Left colon (tissue), 2 donors: ENCODE measurements at regions not wholly inside any gene's neighbourhood (a gene's known extent, or its start where the extent isn't known, plus 50 kb on each side); places are given as distances from the start of the nearest gene placed in this dataset.
"Not testable (repeated sequence)": the region's sequence is repeated elsewhere in the genome, so short reads cannot be mapped to it uniquely, and the experiment has no call there.

Experiments used
- ATAC-seq: fragments of 200-7000 bp; cut with Tn5 transposase; one replicate; pipeline ENCODE4 v1.9.1; 2020; ENCODE audit warnings: mild to moderate bottlenecking, moderate library complexity
- DNase-seq, 2 donors: peaks; one replicate each; pipeline ENCODE4 v3.0.0-alpha.2; 2020
- intact Hi-C, 2 donors: fragments of 100-400 bp; cut with DNase I in 1 of 2; cut with micrococcal nuclease in 1 of 2; formaldehyde crosslinking; loops; one replicate each; pipeline versions ENCODE4 v1.11.2 to v1.14.0; 2022; cut with DNase I, micrococcal nuclease
- donor health status: DM: no; HTN: no; CAD: no.
- donor health status: DM: yes; HTN: yes; CAD: no.

DNA sequence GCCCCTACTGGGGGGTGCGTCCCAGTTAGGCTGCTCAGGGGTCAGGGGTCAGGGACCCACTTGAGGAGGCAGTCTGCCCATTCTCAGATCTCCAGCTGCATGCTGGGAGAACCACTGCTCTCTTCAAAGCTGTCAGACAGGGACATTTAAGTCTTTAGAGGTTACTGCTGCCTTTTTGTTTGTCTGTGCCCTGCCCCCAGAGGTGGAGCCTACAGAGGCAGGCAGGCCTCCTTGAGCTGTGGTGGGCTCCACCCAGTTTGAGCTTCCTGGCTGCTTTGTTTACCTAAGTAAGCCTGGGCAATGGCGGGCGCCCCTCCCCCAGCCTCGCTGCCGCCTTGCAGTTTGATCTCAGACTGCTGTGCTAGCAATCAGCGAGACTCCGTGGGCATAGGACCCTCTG, 130.5 kb downstream of the FZD1 start:
- ATAC-seq, DNase-seq, intact Hi-C loops: not testable (repeated sequence)

DNA sequence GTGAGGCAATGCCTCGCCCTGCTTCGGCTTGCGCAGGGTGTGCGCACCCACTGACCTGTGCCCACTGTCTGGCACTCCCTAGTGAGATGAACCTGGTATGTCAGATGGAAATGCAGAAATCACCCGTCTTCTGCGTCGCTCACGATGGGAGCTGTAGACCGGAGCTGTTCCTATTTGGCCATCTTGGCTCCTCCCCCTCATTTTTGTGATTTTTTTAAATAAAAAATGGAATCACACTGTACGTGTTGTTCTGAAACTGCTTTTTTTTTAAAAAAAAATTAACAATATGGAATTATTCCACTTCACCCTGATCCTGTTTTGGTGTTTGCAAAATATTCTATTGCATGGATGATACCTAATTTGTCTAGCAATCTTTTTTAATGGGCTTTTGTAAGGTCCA, 131.1 kb downstream of the FZD1 start:
- ATAC-seq, DNase-seq, intact Hi-C loops: not testable (repeated sequence)

DNA sequence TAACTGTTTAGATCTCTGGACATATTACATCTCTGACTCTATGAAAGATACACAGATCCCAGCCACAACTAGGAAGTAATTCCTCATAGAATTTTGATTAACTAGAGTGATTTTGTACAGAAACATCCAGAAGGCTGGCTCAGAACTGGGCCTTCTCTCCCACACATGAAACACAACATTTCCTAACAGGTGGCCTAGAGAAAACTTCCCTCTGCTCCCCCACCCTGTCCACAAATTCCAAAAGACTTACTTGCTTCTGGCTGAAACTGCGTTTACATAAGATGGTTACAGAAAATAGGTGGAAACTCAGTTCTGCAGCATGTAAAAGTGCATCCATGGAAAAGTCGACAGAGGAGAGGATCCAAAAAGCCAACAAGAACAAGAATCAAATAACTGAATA, 132.9 kb downstream of the FZD1 start:
- DNase-seq, result no peak
- no peak for ATAC-seq
- intact Hi-C loops, result no loop called here

DNA sequence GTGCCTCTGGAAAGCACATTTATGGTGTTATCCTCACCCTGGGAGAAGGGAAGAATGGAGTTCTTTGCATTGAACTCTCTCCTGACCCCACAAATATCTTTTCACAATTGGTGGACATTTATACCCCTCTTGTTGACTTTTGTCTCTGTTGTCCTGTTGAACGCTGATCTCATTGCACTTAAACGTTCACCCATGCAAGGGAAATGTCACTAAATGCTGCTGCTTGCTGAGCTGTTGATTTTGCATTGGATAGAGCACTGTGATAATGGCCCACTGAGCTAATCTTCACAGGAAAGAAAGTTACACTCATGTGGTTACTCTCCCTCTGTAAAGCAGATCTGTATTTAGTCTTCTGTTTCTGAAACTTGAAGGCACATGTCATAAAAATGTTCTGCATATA, 133.4 kb downstream of the FZD1 start:
- intact Hi-C loops, result no loop called here
- no peak for ATAC-seq
- no peak for DNase-seq

DNA sequence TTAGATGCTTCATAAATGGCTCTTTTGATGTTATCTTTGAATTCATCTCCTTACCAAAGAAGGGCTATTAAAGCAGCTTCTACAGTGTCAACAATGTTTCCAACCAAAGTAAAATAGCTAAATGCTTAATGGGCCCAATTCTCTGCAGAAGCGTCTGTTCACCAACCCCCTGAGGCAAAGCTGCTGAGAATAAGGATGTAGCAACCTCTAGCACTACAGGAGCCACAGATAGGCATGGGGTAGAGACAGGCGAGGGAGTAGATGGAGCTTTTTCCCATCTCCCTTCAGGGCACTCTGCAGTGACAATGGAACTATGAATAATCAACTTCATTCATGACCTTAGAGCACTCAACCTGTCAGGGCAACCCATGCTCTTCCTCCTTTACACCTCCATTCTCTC, 134.1 kb downstream of the FZD1 start:
- DNase-seq (no peak), ATAC-seq (no peak)
- intact Hi-C loops, result no loop called here

DNA sequence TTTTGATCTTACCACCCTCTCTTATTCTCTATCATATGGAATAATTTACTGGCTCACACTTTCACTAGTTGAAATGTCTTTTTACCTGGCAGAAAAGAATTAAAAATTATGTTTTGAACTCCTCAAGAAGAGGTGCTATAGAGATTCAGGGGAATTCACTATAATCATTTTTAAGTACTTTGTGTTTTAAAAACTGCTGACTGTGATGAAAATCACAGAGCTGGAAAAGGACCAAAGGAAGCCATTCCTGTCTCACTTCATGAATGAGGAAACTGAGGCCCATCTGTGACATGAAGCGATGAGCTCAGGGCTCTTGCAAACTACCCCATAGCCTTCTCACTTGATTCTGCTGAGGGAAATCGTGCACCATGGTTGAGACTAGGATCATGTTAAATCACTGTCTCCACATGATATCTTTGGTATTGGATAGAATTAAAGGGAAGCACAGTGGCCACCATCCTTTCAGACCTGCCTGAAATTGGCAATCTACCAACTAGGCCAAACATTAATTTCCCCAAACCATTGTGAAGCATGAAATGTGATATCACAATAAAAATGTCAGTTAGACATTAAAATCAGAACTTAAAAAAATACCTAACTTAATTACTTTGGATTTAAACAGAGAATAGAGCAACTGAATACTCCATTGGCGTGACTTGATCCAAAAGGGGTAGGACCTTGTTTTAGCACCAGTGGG, 141.0 kb downstream of the FZD1 start:
- intact Hi-C loops, result no loop called here
- ATAC-seq, result no peak

DNA sequence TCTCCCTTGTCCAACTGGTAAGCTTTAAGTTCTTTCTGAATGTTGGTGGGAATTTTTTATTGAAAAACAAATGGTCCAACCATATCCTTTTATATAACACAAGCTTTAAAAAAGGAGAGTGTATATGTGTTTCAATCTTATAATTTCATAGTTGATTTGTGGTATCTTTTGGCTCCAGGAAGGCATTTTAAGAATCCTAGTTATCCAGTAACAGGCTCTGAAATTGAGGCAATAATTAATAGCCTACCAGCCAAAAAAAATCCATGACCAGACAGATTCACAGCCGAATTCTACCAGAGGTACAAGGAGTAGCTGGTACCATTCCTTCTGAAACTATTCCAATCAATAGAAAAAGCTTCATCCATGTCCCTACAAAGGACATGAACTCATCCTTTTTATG, 141.6 kb downstream of the FZD1 start:
- DNase-seq, intact Hi-C loops, ATAC-seq: not testable (repeated sequence)

More for the DNA sequence above, 141.0 kb downstream of the FZD1 start:
- no peak for DNase-seq

DNA sequence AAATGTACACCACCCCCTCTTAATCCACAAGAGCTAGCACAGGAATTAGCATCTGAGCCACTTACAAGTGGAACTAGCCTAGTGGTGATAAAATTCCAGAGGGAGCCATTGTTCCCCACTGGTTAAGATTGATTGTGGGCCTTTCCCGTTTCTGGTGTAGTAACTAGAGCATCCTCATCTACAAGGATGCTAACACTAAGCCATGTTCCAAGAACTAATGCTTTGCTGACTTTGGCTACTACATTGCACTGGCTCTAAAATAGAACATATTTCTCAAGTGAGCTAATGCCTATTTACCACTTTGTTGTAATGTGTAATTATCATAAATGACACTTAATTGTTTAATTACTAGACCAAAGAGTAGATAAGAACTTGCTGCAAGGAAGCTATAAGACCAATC, 143.7 kb downstream of the FZD1 start:
- DNase-seq (no peak), ATAC-seq (no peak)
- intact Hi-C loops, result no loop called here

DNA sequence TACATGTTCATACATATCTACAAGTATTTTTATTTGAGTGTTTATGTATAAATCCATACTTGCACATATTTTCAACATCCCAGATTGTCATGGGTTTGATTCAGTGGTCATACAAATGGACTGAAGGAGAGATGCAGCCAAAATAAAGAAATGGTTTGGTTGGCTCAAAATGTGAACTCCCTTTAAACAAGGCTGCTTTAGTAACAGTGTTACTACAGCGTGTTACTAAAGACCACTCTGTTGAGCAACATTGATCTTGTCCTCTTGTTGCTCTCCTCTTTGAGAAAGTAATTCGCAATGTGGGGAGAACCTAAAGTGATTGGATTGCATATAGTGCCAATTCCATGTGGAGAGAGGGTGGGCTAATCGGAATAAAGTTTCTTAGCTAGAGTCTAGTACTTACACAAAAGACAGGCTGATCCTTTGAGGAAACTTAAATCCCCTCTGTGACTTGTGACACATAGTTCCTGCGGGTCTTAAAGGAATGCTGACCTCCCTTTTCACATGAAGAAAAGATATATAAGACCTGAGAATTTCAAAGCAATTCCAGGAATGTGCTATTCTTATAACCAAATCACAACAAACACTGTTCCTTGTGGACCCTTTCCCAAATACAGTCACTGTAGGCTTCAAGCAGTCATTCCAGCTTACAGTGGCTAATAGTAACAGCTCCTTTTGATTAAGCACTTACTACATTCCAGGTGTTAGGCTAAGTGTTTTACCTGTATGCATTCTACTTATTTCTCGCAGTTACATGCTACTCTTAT, 144.3 kb downstream of the FZD1 start:
- DNase-seq, result no peak
- intact Hi-C loops, result no loop called here
- no peak for ATAC-seq

DNA sequence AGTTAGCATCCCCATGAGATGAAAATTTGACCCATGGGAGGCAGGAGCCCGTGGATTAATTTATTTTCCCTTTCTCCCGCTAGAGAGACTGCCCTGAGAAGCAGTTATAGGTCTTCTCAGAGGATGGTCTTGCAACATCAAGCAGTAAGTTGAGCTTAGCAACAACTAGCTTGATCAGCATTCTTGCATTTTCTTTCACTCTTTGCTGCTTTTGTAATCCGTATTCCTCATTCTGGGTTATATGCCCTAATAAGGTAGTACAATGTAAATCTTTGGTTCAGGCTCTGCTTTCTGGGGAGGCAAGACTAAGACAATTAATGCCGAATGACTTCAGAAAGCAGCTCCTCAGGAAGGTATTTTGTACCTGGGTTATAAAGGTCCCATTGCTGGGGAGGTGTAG, 146.8 kb downstream of the FZD1 start:
- ATAC-seq, result no peak
- no peak for DNase-seq
- intact Hi-C loops, result no loop called here

DNA sequence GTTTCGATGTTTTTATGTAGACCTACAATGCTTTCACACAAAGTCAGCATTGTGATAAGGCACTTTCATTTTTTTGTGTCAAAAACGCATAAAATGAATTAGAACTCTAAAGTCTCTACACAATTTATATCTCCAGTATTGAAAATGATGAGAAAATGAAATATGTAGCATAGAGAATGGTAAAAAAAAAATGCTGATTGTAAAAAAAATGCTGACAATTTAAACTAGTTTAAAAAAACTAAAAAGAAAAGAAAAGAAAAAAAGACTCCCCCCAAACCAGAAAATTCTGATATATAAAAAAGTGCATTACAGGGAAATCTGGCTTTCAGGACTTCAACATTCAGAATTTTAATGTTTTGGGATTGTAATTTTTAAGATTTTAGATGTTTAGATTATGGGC, 148.1 kb downstream of the FZD1 start:
- DNase-seq, result no peak
- ATAC-seq, result no peak
- intact Hi-C loops, result no loop called here

DNA sequence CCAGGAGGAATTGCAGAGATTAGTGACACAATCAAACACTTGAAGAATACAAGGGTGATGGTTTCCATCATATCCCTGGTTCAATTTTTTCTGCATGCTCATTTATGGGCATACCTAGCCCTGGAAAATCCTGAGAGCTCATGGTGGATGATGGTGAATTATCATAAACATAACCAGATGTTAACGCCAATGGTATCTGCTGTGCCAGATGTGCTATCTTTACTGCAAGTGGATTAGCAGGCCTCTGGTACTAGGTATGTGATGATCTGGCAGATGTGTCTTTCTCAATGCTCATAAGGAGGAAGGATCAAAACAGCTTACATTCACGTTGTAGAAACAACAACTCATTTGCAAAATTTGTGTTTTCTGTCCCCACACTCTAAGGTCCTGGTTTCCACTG, 150.5 kb downstream of the FZD1 start:
- intact Hi-C loops, result no loop called here
- ATAC-seq (no peak), DNase-seq (no peak)

DNA sequence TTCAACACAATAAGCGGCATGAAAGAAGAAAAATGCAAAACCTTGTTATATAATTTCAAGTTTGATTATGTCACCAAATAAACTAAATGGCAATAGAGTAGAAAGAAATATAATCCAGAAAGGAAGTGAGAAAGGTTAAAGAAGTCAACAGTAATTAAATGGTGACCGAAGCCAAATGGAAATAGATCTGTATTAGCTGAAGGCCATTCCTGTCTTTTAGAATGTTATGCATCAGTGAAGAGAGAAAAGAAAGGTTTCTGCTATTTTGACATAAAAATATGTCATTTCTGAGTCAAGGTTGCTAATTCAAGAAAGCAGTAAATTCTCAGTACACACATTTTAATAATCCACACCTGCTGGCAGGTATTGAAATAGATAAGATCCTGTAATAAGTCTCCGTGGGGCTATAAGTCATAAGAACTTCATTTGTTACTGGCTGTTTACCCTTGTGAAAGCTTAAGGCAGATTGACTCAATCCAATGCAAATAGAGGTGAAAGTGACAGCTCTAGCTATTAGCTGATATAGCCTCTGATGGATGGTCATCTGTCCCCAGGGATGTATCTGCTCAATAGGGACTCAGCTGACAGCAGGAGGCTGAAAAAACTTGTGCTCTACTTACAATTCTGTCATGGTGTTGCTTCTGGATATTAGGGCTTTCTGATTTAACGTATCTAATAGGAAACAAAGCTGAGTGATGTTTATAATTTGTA, 152.1 kb downstream of the FZD1 start:
- ATAC-seq (no peak), DNase-seq (no peak)
- intact Hi-C loops, result no loop called here

DNA sequence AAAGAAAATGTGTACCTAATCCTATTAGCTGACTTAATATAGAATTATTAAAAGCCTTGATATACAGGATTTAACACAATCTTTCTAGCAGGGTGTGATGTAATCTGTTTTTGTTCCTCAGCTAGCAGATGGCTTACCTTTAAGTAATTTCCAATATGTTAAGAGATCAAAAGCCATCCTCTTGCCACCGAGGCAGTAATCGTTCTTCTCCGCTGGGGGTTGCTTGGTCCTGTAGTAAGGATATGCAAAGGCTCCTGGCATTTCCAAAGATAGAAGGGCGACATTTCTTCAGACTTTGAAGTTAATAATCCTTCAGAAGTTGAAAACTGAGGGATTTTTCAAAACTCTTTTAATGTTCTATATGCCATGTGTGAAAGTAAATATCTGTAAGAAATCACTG, 156.4 kb downstream of the FZD1 start:
- intact Hi-C loops, result no loop called here
- DNase-seq, result no peak
- no peak for ATAC-seq

DNA sequence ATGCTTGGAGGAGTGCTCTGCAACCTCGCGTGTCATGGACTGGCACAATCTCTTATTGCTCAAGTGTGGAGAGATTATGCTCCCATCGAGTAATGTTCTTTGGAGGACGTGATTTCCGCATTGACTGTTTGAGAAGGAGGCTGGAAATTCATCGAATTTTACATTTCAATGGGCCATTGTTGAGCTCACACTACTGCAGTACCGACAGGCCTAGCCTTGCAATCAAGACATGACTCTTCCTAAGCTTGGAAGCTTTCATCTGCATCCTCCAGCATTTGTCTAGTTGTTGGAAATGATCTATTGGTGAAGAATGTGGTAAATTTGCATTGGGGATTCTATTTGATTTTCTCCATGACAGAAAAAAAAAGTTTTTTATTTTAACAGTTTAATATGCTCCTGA, 156.8 kb downstream of the FZD1 start:
- DNase-seq (no peak), ATAC-seq (no peak)

DNA sequence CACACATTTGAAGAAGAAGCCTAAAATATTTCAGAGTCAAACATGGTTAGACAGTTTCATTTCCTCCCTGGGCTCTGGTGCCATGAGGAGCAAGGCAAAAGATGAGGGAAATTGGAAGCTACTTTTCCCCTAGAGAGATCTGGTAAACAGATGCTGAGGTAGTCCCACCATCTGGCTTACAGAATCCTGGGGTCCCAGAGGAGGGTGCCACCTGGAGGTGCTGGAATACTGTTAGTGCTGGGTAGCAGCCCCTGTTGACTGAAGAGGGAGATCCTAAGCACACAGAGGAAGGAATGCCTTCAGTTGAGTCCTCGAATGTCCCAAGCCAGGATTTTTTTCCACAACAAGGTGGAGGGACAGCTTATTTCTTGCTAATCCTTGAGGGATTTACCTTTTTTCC, 160.1 kb downstream of the FZD1 start:
- ATAC-seq (no peak), DNase-seq (no peak)
- intact Hi-C loops, result no loop called here

More for the DNA sequence above, 156.8 kb downstream of the FZD1 start:
- intact Hi-C loops, result no loop called here

DNA sequence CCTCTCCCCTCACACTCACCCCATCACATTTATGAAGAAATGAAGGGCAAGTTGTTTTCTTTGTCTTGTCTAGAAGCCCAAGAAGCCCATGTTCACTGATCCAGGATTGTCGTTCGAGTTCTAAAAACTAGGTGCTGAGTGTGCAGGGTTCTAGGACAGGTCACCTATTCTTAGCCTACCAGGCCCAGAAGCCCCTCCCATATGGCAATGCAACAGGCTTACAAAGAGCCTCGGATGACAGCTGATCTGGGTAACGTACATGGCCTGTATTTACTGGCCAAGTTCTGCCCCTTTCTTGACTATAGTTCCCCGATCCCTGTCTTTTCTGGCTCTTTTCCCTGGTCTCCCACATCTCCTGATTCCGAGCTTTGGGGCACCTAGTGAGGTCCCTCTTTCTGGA, 160.9 kb downstream of the FZD1 start:
- ATAC-seq, result no peak
- intact Hi-C loops, result no loop called here
- no peak for DNase-seq

DNA sequence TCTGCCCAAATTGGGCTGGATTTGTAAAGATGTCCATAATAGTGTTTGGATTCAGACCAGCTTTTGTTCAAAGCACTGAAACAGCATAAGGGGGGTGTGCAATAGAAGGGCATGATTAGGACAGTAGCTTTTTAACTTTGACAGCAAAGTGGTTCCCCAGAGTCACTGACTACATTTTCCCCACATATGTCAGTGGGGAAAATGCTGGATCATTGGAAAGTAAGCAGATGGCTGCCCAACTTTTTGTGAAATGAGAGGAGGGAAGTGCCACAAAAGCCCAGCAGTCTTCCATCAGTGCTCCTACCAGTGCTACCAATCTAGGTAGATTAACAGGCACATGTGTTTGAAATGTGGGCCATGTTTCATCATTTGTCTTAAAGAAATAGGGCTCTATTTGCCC, 162.8 kb downstream of the FZD1 start:
- no peak for DNase-seq

DNA sequence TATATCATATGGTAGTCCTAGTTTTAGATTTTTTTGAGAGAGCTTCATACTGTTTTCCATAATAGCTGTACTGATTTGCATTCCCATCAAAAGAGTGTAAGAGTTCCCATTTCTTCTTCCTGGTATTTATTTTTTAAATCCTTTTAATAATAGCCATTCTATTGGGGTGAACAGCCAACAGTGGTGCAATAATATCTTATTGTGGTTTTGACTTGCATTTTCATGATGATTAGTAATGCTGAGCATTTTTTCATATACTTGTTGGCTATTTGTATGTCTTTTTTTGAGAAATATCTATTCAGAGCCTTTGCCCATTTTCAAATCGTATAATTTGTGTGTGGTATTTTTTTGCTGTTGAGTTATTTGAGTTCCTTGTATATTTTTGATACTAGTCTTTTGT, 167.4 kb downstream of the FZD1 start:
- DNase-seq (no peak), ATAC-seq (no peak)
- intact Hi-C loops, result no loop called here

More for the DNA sequence above, 162.8 kb downstream of the FZD1 start:
- no peak for ATAC-seq
- intact Hi-C loops, result no loop called here

DNA sequence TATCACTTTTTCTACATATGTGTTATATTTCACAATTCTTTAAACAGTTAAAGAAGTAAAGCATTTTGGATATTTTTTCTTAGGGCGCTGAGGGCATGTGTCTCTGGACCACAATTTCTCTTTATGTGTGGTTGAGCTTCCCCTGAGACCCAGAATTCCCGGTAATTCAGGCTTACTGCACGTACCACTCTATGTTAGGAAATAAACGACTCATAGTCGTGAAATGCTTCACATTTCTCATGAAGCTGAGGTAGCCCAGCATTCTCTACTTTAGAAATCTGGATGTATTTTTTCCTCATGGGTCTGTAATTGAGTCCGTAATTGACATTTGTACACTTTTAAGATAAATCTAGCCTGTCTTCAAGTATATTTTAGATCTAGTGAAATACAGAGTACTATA, 170.6 kb downstream of the FZD1 start:
- intact Hi-C loops, result no loop called here
- ATAC-seq (no peak), DNase-seq (no peak)
